ENCODE measurements at regions not wholly inside any gene's neighbourhood (a gene's known extent, or its start where the extent isn't known, plus 50 kb on each side); places are given as distances from the start of the nearest gene placed in this dataset.

DNA sequence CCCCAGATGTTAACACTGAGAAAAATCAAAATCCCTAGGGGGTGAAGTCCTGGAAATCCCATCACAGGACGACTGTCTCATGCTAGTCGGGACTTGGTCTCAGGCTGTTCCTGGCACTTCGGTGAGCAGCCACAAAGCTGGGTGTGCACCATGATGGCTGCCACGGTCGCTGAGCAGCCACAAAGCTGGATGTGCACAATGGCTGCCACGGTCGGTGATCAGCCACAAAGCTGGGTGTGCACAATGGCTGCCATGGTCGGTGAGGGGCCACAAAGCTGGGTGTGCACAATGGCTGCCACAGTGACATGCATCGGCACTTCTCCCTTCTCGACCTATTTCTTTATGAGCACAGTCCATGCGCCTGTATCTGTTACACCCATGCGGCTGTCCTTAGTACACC is 505.1 kb downstream of the TCERG1L start:
- intact Hi-C loops (cut with micrococcal nuclease; ENCODE audit: unreplicated experiment): no loop called here
- H3K9me3 Mint-ChIP-seq (ENCODE audit: low read depth, unreplicated experiment): peaks cover 3% of the 10 kb centered on the region
- no peaks in the 10 kb centered on the region for H3K36me3 Mint-ChIP-seq (ENCODE audit: insufficient read depth, unreplicated experiment)
- no peaks in the 10 kb centered on the region for H3K27me3 Mint-ChIP-seq (ENCODE audit: unreplicated experiment)
- no peak overlapping the region for H3K4me3 Mint-ChIP-seq (ENCODE audit: low read depth, unreplicated experiment)
- TF ChIP-seq, protein P1, sequence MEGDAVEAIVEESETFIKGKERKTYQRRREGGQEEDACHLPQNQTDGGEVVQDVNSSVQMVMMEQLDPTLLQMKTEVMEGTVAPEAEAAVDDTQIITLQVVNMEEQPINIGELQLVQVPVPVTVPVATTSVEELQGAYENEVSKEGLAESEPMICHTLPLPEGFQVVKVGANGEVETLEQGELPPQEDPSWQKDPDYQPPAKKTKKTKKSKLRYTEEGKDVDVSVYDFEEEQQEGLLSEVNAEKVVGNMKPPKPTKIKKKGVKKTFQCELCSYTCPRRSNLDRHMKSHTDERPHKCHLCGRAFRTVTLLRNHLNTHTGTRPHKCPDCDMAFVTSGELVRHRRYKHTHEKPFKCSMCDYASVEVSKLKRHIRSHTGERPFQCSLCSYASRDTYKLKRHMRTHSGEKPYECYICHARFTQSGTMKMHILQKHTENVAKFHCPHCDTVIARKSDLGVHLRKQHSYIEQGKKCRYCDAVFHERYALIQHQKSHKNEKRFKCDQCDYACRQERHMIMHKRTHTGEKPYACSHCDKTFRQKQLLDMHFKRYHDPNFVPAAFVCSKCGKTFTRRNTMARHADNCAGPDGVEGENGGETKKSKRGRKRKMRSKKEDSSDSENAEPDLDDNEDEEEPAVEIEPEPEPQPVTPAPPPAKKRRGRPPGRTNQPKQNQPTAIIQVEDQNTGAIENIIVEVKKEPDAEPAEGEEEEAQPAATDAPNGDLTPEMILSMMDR (IDR thresholded peaks at IDR 0.05; ENCODE audit: unreplicated experiment): no peak
- H3K27ac Mint-ChIP-seq (ENCODE audit: unreplicated experiment): no peak overlapping the region
- no peak for DNase-seq
- CTCF ChIA-PET: no interaction called here
- no TSS peak for BruUV-seq (replicated peaks)
- H3K4me1 Mint-ChIP-seq (ENCODE audit: low read depth, unreplicated experiment): no peaks in the 10 kb centered on the region

DNA sequence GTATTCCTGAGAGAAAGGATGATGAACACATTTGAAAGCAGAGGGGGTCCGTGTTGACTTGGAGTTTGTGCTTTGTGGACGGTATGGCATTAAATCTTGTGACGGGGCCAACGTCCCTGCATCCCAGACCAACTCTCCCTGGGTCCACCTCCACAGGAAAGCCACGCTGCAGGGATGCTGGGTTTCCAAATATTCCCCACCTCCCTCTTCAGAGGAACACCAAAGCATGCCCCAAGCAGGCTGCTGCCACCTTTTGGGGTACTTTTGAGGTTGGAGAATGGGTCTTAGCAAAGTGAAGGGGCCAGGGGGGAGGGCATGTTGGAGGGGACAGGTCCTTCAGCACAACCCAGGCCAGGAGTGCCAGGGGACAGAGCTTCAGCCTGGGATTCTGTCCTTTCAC is 504.4 kb downstream of the TCERG1L start:
- no peak overlapping the region for H3K27ac Mint-ChIP-seq (ENCODE audit: unreplicated experiment)
- no TSS peak for BruUV-seq (replicated peaks)
- H3K27me3 Mint-ChIP-seq (ENCODE audit: unreplicated experiment): no peaks in the 10 kb centered on the region
- no peak overlapping the region for H3K4me3 Mint-ChIP-seq (ENCODE audit: low read depth, unreplicated experiment)
- no peak for DNase-seq
- TF ChIP-seq, protein P1 (IDR thresholded peaks at IDR 0.05; ENCODE audit: unreplicated experiment): no peak
- intact Hi-C loops (cut with micrococcal nuclease; ENCODE audit: unreplicated experiment): no loop called here
- H3K36me3 Mint-ChIP-seq (ENCODE audit: insufficient read depth, unreplicated experiment): no peaks in the 10 kb centered on the region
- peaks cover 7% of the 10 kb centered on the region for H3K9me3 Mint-ChIP-seq (ENCODE audit: low read depth, unreplicated experiment)
- H3K4me1 Mint-ChIP-seq (ENCODE audit: low read depth, unreplicated experiment): no peaks in the 10 kb centered on the region
- CTCF ChIA-PET: no interaction called here

DNA sequence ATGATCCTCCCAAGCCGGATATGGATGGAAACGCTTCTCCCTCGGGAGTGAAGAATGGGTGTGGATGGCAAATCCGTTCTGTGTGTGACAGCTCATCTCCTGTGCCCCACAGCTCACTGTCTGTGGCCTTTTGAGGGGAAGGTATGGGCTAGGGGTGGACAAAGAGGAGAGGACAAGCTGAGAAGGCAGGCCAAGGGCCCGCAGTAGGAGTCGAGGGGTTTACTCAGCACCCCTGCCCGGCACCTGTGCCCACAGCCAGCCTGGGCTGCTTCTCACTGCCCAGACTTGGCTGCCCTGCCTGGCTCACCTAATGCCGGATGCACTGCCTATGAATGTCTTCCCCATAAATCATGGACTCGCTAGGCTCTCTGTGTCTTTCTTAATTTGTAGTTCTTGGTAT is 503.8 kb downstream of the TCERG1L start:
- Mint-ChIP-seq H3K9me3 (ENCODE audit: low read depth, unreplicated experiment) (peaks cover 7% of the 10 kb centered on the region), H3K27me3 (ENCODE audit: unreplicated experiment) (no peaks in the 10 kb centered on the region), H3K27ac (ENCODE audit: unreplicated experiment) (no peak overlapping the region), H3K4me3 (ENCODE audit: low read depth, unreplicated experiment) (no peak overlapping the region), H3K36me3 (ENCODE audit: insufficient read depth, unreplicated experiment) (no peaks in the 10 kb centered on the region), H3K4me1 (ENCODE audit: low read depth, unreplicated experiment) (no peaks in the 10 kb centered on the region)
- CTCF ChIA-PET: no interaction called here
- DNase-seq: no peak
- TF ChIP-seq, protein P1 (IDR thresholded peaks at IDR 0.05; ENCODE audit: unreplicated experiment): no peak
- BruUV-seq (replicated peaks): no TSS peak
- intact Hi-C loops (cut with micrococcal nuclease; ENCODE audit: unreplicated experiment): no loop called here

DNA sequence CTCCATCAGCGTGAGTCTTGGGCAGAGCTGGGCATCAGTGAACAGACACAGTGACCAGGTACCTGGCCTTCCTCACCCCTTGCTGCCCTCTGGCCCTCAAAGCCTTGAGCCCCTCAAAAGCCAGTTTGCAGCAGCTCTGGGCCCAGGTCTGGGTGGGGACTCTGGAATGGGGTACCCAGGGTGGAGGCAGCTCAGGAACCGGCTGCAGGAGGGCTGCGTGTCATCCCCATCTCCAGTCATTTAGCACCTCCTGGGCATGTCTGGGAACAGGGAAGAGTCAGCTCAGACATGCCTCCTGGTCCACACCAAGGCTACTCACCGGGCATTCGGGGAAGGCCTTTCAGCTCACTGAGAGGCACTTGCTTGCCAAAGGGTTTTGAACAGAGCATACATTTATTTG is 503.3 kb downstream of the TCERG1L start:
- peaks cover 7% of the 10 kb centered on the region for H3K9me3 Mint-ChIP-seq (ENCODE audit: low read depth, unreplicated experiment)
- no peak overlapping the region for H3K27ac Mint-ChIP-seq (ENCODE audit: unreplicated experiment)
- DNase-seq: no peak
- no peak overlapping the region for H3K4me3 Mint-ChIP-seq (ENCODE audit: low read depth, unreplicated experiment)
- no TSS peak for BruUV-seq (replicated peaks)
- intact Hi-C loops (cut with micrococcal nuclease; ENCODE audit: unreplicated experiment): no loop called here
- no peaks in the 10 kb centered on the region for H3K36me3 Mint-ChIP-seq (ENCODE audit: insufficient read depth, unreplicated experiment)
- TF ChIP-seq, protein P1 (IDR thresholded peaks at IDR 0.05; ENCODE audit: unreplicated experiment): no peak
- H3K27me3 Mint-ChIP-seq (ENCODE audit: unreplicated experiment): no peaks in the 10 kb centered on the region
- CTCF ChIA-PET: no interaction called here
- H3K4me1 Mint-ChIP-seq (ENCODE audit: low read depth, unreplicated experiment): no peaks in the 10 kb centered on the region

DNA sequence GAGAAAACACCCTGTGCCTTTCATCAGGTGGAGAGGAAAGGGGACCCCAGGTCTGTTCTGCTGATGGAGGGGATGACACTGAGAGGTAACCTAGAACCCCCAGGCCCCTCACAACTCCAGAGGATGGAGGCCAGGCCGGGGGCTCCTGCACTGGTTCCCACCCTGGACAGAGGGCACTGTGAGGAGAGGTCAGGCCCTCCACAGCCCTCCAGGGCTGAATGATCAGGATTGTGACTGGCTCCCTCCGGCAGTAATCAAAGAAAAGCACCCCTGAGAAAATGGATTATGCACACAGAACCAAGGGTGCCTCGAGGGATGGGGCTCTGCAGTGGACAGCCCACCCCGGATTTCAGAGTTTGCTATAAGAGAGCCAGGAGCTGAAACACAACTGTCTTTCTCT is 502.8 kb downstream of the TCERG1L start:
- DNase-seq: no peak
- TF ChIP-seq, protein P1 (IDR thresholded peaks at IDR 0.05; ENCODE audit: unreplicated experiment): no peak
- Mint-ChIP-seq H3K27me3 (ENCODE audit: unreplicated experiment) (no peaks in the 10 kb centered on the region), H3K4me3 (ENCODE audit: low read depth, unreplicated experiment) (no peak overlapping the region), H3K4me1 (ENCODE audit: low read depth, unreplicated experiment) (no peaks in the 10 kb centered on the region), H3K36me3 (ENCODE audit: insufficient read depth, unreplicated experiment) (no peaks in the 10 kb centered on the region), H3K9me3 (ENCODE audit: low read depth, unreplicated experiment) (peaks cover 7% of the 10 kb centered on the region), H3K27ac (ENCODE audit: unreplicated experiment) (no peak overlapping the region)
- BruUV-seq (replicated peaks): no TSS peak
- CTCF ChIA-PET: no interaction called here
- intact Hi-C loops (cut with micrococcal nuclease; ENCODE audit: unreplicated experiment): no loop called here
